ENCODE measurements at regions not wholly inside any gene's neighbourhood (a gene's known extent, or its start where the extent isn't known, plus 50 kb on each side); places are given as distances from the start of the nearest gene placed in this dataset.

- no peak for DNase-seq
Observed at GRCh38 chr19:31502536-31503170, 153.4 kb upstream of the TSHZ3 start.

DNA sequence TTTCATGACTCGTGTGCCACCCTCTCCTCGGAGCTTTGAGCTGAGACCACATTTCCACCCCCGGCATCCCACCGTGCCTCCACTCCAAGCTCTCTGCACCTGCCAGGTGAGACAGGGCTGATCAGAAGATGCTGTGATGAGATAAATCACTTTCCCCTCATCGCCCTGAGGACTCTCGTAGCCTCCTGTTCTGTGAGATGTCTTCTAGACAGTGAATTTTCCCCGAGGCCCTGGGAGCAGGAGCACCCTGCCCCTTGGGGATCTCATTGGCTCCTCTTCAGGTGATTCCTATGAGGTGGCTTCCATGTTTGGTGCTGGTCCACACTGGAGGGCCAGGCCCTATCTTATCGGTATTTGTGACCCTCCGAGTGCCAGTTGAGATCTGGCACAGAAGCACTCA lies 154.0 kb upstream of the TSHZ3 start:
- DNase-seq: no peak

DNA sequence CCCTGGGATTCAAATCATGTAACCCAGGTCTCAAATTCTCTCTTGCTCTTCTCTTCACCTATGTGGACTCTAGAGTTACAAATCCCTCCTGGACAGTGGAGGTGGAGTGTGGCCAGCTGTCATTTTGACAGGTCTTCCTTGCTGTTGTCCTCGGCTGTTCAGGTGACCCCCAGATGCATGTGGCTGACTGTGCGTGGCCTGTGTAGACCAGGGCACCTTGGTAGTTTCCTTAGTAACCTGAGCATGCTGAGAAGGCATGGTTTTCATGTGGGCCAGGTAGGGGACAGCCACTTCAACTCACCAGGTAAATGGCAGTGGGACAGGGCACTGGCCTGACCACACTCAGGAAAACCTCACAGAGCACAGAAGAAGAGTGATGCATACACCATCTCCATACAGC lies 155.0 kb upstream of the TSHZ3 start:
- no peak for DNase-seq

DNA sequence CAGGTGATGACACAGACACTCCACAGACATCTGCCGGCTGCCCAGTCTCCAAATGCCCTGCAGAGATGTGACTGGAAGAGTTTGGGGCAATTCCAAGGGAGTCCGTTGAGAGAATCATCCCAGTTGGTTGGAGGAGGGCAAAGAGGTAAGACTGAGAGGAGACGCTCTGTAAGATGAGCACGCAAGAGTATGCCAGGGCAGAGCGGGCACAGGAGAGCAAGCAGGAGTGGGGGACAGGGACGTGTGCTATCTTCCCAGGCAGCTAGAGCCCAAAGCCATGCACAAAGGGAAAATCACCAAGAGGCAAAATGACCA lies 156.3 kb upstream of the TSHZ3 start:
- DNase-seq: no peak

DNA sequence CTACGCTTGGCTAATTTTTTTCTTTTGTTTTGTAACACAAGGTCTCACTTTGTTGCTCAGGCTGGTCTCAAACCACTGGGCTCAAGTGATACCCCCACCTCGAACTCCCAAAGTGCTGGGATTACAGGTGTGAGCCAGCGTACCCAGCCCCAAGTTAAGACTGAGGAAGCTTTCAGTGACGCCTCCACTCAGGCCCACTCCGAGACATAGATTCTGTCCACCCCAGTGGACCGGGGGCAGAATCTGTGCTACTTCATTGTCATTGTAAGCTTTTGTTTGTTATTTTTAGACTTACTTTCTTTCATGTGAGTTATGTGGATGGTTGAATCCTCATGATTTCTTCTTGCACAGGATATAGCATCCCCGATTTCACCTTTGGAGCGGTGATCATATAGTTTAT lies 156.9 kb upstream of the TSHZ3 start:
- no peak for DNase-seq

DNA sequence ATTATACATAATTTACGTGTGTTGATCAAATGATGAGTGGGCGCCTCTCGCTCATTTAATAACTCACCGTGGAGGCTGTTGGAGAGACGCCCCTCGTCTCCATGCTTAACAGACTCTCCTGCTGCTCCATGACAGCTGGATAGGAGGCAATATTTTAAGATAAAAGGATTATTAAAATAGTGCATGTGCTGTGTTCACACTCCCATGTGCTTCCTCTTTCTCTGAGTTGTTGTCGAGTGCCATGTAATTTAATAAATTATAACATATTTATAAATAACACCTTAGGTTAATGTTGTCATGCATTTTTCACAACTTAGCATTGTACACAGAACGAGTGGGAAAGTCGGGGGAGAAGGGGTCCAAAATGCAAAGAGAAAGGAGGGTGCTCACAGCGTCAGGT lies 161.4 kb upstream of the TSHZ3 start:
- no peak for DNase-seq

- no peak for DNase-seq
Observed at GRCh38 chr19:31511098-31511497, 161.9 kb upstream of the TSHZ3 start.

GRCh38 chr19:31511696-31512095 lies 162.5 kb upstream of the TSHZ3 start:
- DNase-seq: no peak

DNA sequence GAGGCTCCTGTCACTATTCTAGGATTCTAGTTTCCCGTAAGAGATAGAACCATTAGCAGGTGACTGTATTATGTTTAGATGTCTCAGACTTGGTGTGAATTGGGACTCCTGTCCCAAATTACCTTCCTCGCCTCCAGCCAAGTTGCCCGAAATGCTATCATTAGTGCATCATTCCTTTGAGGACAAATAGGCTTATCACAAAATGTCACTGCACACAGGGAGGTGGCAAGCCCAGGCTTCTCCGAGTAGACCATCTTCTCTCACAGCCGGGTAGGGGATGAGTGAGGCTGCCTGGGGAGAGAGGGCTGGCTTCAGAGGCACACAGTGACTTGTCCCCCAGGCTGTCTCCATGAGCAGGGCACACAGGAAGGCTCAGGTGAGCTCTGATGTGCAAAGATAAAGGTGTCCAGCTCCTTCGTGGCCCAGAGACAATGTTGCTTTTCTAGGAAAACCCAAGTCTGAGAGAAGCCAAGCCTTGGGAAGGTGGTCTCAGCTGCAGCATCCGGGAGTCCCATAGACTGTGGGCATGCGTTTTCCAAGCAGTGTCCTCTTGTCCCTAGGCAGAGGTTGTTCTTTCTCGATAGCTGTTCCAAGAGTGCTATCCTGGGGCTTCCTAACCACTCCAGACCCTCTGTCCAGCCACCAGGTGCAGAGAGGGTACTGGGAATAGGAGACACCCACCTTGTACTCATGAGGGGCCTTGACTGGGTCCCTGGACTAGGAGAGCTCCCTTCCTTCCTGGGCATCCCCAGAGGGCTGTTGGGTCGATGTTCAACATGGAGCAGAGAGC lies 163.1 kb upstream of the TSHZ3 start:
- DNase-seq: no peak

DNA sequence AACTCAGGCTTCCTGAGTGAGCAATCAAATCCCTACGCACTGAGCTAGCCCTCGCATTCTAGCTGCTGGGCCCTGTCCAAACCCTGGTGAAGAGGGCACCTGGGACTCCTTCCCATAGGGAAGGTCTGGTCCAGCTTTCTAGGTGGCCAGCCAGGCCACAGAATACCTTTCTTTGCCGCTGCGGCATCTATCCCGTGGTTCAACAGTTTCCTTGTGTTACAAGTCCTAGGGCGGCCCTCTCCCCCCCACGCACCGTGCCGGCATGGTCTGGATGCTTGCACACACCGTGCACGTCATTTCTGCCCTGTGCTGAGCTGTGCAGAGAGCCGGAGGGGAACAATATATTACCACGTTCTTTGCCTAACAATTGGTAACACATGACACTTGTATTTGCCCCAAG lies 164.6 kb upstream of the TSHZ3 start:
- DNase-seq: no peak

GRCh38 chr19:31515931-31516330 lies 166.7 kb upstream of the TSHZ3 start:
- no peak for DNase-seq

GRCh38 chr19:31516756-31517155 lies 167.5 kb upstream of the TSHZ3 start:
- no peak for DNase-seq

DNA sequence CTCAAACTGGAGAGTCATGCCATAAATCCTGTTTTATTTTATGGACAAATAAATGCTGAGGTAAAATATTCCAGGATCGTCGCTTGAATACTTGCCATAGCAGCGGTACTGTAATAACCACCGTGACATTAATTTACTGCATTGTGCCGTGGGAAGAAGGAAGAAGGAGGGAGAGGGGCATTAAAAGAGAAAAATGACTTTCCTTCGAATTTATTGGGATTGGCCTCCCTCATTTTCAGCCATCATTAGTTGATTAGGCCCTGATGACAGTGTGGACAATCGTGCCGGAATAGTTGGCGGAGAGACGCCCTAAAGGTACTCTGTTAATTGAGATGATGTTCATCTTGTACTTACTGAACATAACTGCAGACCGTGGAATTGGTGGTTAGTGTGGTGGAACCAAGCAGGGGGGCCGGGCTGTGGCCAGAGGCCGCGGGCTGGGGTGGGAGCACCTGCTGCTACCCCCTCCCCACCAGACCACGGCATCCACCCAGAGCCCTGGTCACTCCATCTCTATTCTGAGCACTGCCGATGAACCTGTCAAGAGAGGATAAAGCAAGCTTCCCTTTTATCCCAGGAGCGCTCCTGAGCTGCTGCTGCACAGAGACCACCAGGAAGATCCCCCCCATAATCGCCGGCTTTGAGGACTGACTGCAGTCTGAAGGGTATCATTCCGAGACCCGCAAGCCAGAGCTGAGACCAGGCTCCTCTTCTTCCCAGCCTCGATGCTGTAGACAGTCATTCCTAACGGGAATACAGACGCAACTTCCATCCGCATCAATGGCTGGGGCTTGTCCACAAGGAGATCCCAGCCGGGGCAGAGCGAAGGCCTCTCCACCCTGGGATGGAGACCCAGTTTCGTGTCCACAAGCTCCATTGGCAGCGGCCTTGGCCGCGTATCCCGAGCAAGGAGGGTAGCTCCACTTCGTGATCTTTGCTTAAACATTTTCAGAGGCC lies 168.3 kb upstream of the TSHZ3 start:
- no peak for DNase-seq

DNA sequence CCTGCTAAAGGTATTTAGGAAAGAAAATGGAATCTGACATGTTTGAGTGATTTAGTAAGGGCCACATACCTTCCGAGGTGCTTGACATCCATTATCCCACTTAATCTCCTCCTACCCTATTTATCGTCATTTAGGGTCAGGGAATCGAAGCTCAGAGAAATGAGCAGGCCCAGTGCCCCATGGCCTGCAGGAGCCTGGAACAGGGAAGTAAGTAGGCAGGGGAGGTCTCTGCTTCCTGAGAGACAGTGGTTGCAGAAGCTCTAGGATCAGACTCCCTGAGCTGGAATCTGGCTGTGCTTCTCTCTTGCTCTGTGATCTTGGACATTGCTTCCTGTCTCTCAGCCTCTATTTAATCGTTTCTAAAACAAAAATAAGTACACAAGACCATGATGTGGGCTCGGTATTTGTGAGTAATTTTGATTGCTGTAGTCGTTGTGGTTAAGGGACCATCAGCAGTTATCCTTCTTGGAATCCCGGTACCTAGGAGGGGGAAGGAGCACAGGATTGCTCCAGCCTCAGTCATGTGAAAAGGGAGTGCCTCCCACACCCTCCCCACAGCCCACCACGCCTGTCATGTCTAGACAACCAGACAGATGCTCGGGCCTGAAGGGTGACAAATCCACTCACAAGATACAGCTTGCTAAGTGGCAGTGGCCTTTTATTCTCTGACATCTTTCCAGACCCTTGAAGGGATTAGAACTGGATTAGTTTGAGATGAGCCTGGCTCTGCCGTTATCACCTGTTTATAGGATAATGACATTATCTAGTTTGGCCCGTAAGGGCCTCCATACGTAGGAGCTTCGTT lies 169.2 kb upstream of the TSHZ3 start:
- no peak for DNase-seq

DNA sequence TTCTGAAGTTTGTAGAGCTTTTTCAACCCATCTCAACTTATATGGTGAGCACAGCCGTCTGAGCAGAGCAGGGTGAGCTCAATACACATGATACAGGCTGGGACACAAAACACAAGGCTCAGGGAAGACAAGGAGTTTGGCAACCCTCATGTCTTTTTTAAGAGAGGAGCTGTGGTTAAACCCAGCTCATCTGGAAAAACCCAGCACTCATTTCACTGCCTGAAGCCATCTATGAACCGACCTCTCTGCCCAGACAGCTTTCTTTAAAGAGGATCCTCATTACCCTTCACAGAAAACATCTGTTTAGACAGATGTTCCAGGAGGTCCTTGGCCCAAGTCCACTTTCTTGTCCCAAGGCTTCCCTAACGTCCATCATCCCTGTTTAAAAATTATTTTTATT lies 170.0 kb upstream of the TSHZ3 start:
- DNase-seq: no peak

- DNase-seq: no peak
Observed at GRCh38 chr19:31519908-31520307, 170.7 kb upstream of the TSHZ3 start.

DNA sequence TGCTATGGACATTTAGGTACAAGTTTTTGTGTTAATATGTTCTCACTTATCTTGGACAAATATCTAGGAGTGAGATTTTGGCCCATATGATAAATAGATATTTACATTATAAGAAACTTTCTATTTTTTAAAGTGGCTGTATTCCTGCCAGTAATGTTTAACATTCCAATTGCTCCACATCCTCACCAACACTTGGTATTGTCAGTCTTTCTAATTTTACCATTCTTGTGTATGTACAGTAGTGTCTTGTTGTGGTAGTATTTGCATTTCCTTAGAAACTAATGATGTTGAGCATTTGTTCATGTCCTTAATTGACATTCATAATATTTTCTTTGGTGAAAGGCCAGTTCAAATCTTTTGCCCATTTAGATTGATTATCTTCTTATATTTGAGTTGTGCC lies 171.4 kb upstream of the TSHZ3 start:
- no peak for DNase-seq

- no peak for DNase-seq
Observed at GRCh38 chr19:31525610-31526147, 176.4 kb upstream of the TSHZ3 start.

- DNase-seq: no peak
Observed at GRCh38 chr19:31527443-31527842, 178.2 kb upstream of the TSHZ3 start.

DNA sequence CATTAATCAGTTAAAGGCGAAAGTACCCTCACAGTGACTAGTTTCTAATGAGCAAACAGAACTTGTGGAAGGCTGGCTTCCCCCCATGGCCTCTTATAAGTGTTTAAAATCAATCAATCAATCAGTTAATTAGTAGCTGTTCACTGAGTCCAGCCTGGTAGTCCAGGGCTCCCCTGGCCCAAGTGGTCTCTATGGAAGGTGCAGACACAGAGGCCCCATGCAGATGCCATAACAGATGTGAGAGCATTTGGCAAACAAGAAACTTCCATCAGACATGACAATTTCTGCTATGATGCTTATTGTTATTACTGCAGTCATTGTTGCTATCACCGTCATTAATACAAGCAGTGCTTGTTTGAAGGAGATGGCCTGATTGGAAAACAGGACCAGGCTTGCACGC lies 179.0 kb upstream of the TSHZ3 start:
- no peak for DNase-seq

DNA sequence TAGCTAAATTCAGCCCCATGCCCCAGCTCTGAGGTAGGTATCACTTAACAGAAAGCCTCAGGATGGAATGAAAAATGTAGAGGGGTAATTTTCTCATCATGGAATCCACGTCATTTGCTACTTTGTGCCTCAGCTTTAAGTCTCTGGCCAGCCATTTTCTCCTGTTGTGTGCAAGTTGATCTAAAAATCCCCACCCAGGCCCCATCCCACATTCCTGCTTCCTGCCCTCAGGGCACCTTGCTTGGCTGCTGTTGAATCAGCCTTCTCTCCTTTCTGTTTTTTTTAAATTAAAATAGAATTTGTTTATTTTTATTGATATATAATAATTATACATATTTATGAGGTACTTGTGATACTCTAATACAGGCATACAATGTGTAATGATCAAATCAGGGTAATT lies 179.9 kb upstream of the TSHZ3 start:
- DNase-seq: no peak

DNA sequence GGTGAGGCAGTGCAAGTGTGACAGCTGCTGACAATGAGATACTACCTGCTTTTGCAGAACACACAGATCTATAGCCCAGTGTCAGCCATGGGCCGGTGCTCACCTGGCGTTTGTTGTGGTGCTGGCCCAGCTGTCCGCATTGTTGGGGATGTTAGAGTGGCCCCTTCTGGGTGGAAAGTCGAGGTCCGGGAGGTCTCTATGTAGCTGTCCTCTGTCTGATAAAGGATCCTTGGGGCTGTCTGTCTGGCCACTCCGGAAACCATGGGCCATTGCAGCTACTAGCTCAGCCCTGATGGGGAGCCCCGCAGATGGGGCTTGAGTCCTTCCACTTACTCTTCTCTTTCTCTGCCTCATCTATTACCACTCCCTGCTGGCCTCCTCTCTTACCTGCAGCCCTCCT lies 181.5 kb upstream of the TSHZ3 start:
- no peak for DNase-seq

DNA sequence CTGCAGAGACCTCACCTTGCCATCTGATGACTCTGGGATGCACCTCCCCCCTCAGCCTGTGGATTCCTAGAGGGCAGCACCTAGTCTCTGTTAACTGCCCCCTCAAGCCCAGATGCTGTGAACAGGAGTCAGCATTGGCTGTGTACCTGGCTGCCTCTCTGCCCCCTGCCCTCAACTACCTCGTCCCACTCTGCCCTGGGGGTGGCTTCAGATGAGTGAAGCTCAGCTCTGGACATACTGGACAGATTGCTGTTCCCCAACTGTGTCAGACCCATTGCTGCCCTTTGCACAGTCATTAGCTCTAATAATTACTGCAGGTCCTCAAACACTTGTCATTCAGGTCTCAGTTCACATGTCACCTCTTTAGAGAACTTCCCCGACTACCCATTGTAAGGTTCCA lies 182.1 kb upstream of the TSHZ3 start:
- DNase-seq: no peak
